Midbrain (tissue), 1 donor: ENCODE measurements at regions not wholly inside any gene's neighbourhood (a gene's known extent, or its start where the extent isn't known, plus 50 kb on each side); places are given as distances from the start of the nearest gene placed in this dataset.

Experiments used
- DNase-seq: peaks from one replicate; lab custom pipeline; 2025; lab: John Stamatoyannopoulos, UW

DNA sequence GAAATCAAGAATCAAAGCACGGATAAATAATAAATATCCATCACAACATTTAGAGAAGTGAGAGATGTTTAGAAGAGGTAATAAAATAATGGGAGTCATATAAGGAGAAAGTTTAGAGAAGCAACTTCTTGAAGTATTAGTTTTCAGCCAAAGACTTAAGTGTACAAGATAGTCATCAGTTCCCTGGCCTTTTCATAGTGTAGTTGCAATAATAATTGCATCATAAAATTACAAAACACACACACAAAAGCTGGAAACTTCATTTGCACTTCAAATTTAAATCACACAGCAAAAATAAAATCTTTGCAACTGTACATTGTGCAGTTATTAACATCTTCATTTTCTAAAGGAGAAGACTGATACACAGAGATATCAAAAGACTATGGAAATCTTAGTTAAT is 319.1 kb upstream of the RGMB start:
- DNase-seq, result no peak

DNA sequence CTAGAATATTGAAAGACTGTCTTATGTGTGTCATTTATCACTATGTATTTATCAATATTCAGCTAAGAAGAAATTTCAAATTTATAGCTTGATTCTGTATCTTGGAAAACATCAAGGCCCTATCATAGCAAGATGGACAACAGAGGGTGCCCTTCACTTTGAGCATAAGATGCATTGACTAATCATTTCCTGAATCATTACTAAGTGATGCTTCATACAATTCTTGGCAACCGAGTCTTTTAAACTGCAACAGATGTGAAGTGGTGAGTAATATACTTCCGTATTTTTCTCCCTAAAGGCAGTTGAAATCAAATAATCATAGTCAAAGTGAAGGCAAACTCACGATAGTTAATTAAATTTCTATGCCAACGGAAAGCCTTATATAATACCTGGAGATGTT is 318.6 kb upstream of the RGMB start:
- no peak for DNase-seq

DNA sequence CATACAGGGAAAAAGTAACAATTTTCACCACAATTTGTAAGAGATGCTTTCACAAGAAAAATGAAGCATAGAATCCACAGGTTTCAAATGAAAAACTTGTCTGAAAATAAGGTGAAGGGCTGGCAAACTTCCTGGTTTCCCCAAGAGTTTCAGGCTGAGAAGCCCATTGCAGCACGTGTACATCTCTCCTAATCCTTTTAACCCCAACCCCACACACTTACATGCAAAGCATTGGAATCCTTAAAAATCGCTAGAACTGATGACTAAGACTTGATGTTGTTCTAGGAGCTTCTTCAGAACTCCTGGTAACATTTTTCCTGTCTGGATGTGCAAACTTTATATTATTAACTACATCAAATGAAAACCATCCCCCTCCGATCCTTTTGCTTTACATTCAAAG is 317.8 kb upstream of the RGMB start:
- no peak for DNase-seq

DNA sequence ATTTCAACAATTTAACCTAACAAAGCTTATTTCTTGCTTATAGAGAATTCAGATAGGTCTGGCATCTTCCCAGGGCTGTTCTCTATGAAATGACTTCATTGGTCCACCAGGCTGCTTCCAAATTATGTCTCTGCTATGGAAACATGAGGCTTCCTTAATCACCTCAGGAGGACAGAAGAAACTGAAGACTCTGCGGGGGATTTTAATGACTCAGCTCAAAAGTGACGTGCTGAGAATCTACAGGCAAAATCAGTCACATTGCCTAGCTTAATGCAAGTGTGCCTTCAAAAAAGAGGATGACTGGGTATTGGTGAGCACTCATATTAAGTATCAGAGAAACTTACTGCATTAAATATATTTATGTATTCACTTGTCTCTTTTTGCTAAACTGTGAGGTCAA is 315.5 kb upstream of the RGMB start:
- DNase-seq, result no peak

DNA sequence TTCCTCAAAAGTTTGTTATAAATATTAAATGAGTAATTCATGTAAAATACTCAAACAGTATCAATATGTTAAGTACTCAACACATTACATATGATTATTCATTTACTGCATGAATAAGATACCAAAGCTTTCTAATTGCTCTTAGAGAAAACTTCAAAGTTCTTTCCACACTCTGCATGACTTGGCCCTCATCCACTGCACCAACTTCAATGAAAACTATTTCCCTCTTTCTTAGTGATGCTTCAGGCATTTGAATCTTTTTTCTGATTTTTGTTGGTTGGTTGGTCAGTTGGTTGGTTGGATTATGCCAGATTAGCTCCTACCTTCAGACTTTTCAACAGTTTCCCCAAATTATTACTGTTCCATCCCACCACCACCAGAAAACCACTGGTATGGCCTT is 314.7 kb upstream of the RGMB start:
- DNase-seq, result no peak

DNA sequence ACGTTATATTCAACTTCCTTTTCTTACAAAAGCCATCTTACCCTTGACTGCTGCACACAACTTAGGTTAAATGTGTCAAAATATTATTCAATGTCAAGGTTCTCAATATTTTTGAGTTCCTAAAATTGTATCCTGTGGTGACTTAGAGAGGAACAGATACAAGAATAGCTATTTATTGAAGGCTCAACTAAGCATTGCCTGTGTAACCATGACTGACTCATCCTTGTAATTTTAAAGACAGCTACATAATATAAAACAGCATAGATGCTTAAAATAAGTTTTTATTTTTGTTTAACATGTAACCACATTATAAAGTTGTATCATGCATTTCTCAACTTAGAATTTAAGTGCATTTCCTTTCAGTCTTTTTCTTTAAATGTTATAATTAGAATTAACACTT is 312.9 kb upstream of the RGMB start:
- no peak for DNase-seq

DNA sequence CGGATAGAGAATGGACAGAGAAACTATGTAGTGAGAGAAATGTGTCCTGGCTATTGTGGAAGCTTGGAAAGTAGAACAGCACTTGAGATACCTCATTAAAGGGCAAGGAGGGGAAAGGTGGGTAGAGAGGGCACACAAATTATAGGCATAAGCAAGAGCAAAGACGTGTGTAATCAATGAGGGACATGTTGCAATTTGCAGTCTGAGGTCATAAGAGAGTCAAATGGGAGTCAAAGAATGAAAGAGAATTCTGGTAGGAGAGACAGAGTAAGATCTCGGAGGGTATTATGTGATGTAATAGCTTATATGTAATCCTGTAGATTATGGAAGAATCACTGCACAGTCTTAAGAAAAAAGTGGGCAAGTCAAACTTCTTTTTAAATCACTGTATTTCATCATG is 312.0 kb upstream of the RGMB start:
- no peak for DNase-seq

DNA sequence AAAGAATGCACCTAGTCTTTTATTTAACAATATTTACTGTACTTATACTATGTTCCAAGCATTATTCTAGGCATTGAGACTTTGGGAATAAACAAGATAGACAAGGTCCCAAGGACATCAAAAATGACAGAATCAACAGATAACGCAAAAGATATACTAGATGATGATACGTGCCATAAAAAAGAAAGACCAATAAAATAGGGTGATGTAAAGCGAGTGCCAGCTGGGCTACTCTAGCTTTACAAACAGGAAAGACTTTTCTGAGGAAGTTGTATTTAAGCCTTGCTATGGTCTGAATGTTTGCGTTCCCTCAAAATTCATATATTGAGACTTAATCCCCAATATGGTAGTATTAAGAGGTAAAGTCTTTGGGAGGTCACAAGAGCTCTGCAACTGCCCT is 310.2 kb upstream of the RGMB start:
- no peak for DNase-seq

DNA sequence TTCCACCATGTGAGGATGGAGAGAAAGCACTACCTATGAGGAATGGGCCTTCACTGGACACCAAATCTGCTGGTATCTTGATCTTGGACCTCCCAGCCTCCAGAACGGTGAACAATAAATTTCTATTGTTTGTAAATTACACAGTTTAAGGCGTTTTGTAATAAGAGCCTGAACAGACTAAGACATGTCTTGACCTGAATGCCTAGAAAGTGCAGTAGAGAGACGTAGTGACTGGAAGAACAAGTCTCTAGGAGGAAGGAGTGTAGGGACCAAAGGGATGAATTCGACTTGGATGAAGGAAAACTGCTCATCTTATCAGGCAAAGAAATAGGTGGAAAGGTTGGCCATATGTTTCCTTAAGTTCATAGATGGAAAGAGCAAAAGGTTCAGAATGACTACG is 309.8 kb upstream of the RGMB start:
- DNase-seq, result no peak

DNA sequence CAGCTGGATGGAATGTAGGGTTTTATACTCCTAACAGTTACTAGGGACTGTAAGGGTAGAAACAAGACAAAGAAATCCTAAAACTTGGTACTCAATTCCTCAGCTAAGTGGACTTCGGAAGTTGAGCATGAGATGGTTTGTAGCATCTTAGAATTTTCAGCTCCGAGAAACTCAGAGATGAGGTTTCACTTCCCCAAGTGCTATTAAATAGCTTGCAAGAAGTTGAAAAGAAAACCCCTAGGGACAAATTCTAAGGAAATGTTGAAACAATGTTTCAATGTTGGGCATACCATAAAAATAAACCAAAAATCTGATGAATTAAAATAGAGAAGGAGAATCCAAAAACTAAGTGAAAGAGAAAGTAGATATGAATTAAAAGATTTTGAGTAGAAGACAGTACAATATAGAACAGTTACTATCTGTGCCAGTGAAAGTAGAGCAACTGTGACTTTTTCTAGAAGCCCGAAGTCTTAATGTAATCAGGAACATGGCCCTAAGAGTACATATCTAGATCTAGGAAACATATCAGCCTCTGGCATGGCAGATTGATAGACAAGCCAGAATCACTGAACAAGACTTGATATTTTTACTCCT is 308.6 kb upstream of the RGMB start:
- no peak for DNase-seq

DNA sequence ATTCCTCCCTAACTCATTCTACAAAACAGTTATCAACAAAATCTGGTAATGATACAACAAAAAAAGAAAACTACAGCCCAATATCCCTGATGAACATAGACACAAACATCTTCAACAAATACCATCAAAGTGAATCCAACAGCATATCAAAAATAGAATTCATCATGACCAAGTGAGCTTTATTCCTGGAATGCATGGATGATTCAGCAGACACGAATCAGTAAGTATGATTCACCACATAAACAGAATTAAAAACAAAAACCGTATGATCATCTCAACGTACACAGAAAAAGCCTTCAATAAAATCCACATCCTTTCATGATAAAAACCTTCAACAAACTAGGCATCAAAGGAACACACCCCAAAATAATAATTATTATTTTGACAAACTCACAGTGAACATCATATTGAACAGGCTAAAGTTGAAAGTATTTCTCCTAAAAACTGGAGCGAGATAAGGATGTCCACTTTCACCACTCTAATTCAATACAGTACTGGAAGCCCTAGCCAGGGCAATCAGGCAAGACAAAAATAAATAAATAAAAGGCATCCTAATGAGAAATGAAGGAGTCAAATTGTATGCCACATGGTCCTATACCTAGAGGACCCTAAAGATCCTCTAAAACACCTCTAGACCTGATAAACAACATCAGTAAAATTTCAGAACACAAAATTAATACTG is 305.1 kb upstream of the RGMB start:
- no peak for DNase-seq

DNA sequence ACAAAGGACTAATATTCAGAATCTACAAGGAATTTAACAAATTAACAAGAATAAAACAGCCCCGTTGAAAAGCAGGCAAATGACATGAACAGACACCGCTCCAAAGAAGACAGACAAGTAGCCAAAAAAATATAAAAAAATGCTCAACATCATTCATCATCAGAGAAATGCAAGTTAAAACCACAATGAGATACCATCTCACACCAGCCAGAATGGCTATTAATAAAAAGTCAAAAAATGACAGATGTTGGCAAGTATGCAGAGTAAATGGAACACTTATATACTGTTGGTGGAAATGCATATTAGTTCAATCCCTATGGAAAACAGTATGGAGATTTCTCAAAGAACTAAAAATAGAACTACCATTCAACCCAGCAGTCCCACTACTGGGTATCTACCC is 302.7 kb upstream of the RGMB start:
- DNase-seq, result no peak

DNA sequence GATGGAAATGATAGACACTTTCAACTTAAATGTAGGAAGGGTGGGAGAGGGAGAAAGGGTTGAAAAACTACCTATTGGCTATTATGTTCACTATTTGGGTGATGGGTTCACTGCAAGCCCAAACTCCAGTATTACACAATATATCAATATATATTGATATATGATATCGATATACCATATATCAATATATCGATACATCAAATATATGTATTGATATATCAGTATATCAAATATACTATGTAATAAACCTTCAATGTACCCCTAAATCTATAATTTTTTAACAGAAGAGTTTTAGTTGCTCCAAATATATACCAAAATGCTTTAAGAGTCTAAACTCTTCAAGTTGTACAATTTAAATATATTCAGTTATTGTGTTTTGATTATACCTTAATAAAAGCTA is 302.0 kb upstream of the RGMB start:
- DNase-seq, result no peak

DNA sequence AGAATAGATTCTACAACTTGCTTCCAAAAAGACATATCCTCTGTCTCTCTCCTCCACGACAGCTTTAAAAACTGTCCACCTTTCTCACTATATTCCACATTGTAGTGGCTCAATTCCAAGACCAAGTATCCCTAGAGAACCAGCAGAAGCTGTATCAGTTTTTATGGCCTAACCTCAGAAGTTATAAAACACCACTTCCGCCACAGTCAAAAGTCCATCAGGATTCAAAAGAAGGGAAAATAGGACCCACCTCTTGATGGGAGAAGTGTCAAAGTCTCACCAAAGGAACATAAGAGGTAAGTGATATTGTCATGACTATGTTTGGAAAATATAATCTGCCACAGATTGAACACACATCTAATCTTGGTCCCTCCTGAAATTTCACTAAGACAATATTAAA is 299.2 kb upstream of the RGMB start:
- DNase-seq, result no peak

DNA sequence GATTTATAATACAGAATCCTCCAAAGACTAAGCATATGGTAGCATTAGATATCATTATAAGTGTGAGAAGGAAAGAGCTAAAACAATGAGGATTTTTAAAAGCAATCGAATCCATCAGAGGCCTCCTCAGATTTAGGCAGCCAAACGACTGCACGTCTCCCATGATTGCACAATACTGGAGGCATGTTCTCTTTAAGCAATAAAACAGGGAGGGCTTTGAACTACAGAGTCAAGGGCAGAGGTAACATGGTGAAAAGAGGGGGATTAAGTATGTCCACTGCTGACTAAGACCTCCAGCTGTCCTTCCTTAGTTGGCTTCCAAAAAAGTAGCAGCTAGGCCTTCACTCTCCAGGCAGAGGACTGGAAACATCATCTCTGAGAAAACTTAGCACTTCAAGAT is 298.7 kb upstream of the RGMB start:
- DNase-seq, result no peak

DNA sequence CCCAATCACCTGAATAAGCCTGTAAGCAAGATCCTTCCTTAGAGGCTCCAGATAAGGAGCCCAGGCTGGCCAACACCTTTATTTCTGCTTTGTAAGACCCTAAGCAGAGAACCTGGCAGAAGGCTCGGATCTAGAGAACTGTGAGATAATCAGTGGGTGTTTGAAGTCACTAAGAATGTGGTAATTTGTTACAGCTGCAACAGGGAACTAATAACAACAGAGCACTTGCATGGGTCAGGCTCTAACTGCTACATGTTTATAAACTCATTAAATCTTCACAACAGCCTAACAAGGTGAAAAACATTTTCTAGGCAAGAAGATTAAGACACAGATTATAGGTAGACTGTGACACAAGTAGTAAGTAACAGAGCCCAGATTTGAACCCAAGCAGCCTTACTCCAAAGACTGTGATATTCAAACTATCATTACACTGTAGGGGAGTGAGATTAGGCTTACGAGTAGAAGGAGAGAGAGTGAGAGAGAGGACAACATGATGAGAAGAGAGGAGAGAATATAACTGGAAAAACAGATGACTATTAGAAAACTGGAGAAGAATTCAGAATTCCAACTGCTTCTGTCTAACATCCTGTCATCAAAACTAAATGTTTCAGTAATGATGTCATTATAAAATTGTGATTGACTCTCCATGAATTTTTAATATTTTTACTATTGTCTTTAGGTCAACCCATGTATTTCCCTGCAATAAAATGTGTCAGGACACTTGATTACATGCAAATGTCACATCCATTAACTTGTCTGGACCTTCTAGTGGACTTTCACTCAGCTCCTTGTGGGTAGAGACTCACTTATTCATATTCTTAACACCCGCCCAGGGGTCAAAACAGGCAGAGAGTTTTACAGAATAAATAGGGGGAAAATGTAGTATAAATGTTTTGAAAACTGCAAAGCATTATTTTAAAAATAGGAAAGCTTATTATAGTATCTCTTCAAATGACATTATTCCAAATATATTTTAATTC is 290.9 kb upstream of the RGMB start:
- no peak for DNase-seq

DNA sequence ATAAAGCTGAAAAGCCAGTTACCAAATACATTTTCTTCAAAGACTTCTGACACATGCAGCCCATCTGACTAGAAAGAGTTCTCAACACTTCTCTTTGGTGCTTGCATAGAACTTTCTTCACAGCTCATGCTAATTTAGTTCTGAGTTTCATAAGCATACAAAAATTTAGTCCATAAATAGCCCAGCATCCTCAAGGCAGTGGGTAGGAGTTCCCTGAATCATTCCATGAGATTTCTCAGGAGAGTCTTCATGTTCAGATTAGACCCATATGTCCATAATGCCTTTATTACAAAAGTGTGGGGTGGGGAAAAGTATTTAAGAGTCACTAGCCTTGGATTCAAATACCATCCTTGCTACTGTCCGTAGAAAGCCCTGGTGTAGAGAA is 290.2 kb upstream of the RGMB start:
- DNase-seq, result no peak

DNA sequence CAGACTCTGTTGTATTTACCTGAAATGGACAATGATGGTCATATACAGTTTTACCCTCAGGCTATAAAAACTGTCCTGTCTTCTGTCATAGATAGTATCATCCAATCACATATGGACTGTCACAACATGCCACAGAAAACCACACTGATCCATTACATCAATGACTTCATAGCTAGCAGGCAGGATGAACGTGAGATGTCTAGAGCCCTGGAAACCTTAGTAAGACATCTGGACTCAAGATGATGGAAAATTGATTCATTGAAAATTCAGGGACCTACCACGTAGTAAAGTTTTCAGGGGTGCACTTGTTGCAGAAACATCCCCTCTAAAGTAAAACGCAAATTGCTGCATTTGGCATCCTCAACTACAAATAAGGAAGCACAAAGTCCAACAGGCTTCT is 284.4 kb upstream of the RGMB start:
- no peak for DNase-seq

DNA sequence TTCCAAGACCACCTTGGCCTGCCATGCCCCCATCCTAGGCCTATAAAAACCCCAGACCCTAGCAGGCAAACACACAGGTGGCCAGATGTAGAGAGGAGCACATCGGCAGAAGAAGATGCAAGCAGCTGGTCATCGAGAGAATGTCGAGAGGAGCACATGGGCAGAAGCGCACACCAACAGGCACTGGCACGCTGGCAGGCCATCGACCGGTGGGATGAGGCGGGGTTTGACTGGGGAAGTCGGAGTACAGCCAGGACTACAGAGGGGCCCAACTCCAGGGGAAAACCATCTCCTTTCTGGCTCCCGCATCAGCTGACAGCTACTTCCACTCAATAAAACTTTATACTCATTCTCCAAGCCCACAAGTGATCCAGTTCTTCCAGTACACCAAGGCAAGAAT is 283.1 kb upstream of the RGMB start:
- no peak for DNase-seq

DNA sequence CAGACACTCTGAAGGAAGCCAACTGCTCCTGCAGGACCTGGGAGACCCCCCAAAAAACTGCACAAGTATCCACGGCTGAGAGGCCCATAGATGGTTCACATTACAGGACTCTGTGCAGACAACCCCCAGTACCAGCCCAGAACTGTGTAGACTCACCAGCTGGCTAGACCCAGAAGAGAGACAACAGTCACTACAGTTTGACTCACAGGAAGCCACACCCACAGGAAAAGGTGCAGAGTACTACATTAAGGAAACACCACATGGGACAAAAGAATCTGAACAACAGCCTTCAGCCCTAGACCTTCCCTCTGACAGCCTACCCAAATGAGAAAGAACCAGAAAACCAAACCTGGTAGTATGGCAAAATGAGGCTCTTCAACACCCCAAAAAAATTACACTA is 281.2 kb upstream of the RGMB start:
- no peak for DNase-seq

DNA sequence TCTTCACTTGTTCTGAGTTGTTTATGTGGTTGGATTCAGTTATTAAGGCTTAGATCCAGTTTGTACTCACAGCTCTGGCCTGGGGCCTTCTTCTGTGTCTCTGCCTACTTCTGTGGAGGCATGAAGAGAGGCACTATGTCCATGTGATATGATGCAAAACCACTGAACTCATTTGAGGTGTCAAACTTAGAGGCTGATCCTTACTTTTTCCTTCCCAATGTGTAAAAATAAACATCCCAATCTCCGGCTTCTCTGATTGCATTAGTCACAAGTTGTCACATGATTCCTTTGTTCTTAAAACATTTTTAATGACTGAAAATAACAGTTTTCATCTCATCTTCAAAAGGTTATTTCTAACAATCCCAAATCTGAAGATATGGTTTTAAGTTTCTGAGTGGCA is 276.0 kb upstream of the RGMB start:
- no peak for DNase-seq

DNA sequence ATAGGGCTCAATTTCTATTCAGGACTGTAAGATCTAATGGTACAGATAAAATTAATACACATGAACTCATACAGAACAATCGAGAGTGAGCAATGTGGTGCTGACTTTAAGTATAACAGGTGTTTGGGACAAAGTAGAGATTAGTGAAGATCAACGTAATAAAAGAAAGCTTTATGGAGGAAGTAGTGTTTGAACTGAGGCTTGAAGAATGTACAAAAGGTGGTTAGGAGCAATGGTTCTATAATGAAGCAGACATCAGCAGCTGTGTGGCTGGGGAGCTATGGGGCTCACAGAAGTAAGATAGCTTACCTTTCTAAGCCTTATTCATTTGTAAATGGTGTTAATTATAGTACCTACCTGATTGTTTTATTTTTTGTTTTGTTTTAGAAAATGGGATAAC is 275.4 kb upstream of the RGMB start:
- DNase-seq, result no peak

DNA sequence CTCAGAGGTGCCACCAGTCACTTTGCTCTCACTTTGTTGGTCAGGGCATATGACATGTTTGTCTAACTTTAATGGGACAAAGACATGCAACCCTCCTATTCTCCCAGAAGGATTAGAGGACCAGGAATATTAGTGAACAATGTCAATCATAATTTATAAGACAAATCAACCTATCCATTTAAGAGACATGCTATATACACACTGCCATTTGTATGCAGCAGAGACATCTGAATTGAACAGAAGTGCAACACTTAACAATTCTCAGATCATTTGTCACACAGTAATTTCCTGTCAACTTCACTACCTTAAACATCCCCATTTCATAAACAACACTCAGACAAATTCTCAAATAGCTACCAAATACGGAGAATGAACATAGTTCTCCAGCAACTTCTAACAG is 273.6 kb upstream of the RGMB start:
- no peak for DNase-seq
